T-helper 2 cell (primary cell): ENCODE measurements at regions not wholly inside any gene's neighbourhood (a gene's known extent, or its start where the extent isn't known, plus 50 kb on each side); places are given as distances from the start of the nearest gene placed in this dataset.
"Not testable (repeated sequence)": the region's sequence is repeated elsewhere in the genome, so short reads cannot be mapped to it uniquely, and the experiment has no call there.

ENCODE experiments used
- DNase-seq, 5 experiments: peaks; one replicate each; pipeline versions ENCODE4 v3.0.0 to v3.0.0-alpha.2; 2012 to 2022

DNA sequence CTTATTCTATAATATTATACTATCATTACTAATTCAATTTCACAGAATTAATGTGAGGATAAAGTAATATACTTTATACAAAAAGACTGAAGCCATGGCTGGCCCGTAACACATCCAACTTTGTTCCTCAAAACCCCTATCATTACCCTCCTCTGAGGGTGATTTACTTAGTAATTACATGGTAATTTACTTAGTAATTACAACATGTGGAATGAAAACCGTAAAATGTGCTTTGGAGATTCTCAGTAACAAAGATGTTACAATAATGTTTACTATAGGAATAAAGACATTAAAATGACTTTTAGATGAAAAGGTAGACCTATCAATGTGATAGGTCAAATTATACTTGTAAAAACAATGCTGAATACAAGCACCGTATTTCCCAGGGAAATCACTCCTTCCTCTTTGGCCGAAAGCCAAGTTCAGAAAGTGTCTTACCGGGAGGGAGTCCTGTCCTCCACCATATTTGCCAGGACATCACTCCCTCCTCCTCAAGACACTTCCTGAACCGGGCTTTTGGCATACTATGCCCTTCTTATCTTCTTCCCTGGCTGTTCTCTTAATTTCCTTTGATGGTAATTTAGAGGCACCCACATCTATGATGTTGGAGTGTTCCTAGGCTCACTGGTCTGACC lies 1047.8 kb downstream of the SOCS6 start:
- DNase-seq = no peak

DNA sequence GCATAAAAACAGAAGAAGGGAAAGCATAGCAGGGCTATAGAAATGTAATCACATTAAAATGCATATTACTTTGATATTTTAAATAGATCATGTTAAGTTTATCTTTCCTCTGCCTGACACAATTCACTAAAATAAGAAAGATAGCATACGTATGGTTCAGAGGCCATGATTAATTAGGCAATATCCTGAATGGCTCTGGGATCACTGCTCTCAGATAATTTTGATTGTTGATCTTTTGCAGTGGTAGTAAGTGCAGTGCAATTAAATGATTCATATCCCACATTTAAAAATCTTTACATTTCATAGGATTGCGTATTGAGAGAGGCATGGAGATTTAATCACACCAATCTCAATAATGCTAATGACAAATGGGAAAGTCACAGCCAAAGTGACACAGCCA lies 1040.7 kb downstream of the SOCS6 start:
- no peak for DNase-seq

DNA sequence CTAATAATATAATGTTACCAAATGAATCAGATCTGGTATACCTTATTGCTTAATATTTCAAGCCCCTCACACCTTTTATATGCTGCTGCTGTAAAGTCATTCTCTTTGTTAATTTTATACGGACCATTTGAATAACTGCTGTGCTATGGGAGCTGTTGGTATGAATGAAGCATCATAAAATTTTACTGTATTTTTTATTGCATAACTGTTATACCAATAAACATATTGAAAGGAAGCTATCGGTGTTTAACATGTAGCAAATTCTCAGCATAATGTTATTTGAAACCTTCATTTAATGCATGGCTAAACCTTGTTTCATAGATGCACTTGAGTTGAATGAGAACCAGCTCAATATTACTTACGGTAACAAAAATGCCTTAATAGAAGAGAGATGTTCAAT lies 1040.3 kb downstream of the SOCS6 start:
- no peak for DNase-seq

DNA sequence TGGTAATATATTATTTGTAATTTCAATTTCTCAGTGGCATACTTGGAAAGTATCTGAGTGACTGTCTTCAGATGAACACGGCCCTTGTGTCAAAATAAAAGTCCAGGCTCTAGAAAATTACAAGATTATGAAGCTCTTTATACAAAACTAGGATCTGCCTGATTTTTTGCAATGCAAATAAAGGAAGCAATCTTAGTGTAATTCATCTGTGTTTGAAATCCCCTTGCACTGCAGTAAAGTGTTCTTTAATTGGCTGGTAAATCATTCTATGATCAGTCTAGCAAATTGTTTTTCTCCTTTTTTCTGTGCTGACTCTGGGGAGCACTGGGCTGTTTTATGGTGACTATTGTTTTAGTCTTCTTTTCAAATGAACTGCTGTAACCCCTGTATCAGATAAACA lies 1039.0 kb downstream of the SOCS6 start:
- no peak for DNase-seq

DNA sequence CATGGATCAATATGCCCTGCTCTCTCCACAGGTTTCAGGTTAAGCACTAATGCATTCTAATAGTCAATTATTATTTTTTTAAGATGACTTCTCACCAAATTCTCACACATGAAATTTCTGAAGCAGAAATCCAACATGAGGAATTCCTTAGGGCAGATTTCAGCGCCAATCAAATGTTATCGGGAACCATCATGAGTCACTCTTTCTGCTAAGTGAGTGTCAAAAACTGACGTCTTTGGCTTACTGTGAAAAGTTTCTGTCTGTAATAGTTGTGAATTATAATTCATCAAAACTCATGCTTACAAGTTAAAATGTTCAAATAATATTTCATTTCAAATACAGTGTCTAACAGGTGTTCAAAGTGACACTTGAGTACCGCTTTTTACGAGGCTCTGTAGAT lies 1038.6 kb downstream of the SOCS6 start:
- DNase-seq = no peak

DNA sequence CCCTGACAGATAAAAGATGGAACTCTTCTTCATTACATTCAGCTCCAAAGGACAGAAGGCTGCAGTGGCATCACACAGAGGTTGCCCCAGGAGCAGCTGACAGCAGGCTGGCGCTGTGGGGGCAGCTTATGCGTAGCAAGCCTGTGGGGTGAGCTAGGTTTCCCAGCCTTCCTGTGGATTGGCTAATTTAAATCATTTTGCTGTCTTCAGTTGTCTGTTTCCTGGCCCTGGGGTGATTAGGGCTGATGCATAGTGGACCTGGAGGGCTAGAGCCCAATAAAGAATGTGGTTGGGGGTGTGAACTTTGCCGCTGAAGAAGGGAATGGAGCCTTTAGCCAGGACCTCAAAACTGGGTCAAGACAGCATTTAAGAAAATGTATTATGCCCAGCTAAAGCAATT lies 1038.0 kb downstream of the SOCS6 start:
- no peak for DNase-seq

DNA sequence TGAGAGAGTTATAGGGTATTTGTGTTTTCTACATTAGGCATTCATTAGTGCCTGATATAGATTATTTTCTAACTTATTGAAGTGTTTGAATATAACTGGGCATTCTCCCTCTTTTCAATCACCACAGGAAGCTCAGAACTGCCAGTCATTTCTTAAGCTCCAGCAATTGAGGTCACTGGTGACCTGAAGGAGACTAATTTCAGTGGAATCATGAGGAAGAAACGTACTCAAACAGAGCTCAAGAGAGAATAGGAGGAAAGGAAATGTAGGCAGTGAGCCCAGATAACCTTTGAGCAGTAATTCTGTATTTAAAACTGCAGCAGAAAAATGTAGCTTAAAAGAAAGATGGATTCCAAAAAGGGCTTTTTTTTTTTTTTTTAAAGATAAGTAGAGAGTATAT lies 1035.5 kb downstream of the SOCS6 start:
- no peak for DNase-seq

DNA sequence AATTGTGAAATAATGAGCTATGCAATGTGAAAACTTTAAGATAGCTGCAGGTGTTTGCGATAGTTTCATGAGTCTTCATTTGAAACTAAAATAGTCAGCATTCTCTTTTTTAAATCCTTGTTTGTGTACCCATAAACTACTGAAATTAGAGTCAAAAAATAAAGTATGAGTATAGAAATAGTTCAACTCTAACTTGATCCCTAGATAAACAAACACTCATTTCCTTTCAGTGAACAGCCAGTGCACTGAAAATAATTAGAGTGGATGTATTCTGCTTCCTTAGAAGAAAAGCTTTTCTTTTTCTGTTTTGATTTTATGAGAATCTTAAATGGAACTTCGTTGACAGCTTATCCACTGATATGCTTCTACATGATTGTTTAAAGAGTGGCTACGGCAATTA lies 1033.4 kb downstream of the SOCS6 start:
- DNase-seq = no peak

DNA sequence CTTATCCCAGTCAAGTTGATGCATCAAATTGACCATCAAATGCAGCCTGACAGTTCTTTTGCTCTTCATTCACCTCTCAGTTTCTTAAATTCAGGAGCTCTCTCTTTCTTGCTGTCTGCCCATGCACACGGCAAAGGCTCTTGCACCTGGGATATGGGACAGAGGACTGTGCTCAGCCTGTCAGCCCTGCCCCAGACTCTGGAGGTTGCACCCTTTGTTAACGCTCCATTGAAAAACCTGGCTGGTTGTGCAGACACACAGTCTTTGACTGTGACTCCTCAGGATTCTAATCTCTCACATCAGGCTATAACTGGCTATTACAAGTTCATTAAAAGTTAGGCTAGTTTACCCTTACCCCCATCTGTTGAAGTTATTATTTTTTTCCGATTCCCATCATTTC lies 1032.5 kb downstream of the SOCS6 start:
- no peak for DNase-seq

DNA sequence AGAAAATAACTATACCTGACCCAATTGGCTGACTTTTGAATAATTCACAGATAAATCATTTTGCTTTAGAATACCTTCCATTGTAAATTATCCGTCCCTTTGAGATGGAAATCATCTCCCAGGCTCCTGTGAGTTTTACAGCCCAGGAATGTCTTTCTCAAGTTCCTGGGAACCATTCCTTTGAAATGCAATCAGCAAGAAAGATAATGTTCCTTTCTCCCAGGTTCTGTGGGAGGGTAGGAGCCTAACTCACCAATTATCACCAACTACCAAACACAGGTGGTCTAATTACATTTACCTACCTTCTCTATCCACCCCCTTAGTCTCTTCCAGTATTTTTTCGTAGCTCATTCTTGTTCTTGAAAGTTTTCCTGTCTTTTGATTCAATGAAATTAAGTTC lies 1016.0 kb downstream of the SOCS6 start:
- no peak for DNase-seq

DNA sequence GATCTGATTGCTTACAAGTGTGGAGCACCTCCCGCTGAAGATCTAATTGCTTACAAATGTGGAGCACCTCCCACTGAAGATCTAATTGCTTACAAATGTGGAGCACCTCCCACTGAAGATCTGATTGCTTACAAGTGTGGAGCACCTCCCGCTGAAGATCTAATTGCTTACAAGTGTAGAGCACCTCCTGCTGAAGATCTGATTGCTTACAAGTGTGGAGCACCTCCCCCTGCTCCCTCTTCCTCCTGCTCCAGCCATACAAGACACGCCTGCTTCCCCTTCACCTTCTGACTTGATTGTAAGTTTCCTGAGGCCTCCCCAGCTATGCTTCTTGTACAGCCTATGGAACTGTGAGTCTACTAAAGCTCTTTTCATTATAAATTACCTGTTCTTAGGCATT lies 1014.9 kb downstream of the SOCS6 start:
- not testable (repeated sequence) for DNase-seq

DNA sequence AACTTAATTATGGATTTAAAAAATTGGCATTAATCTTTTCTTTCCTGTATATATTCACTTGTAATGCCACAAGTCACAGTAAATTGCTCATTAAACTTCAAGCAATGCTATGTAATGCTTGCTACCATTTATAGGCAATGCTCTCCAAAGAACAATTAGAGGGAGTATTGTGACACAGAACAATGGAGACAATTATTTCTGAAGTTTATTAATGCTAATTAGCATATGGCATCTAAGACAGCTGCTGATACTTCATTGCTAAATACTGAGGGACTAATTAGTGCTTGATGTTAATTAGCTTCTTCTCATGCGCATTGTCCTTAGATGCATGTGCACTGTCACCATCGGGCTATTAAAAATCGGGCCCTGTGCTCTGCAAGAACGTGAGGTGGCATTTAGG lies 1012.8 kb downstream of the SOCS6 start:
- no peak for DNase-seq

DNA sequence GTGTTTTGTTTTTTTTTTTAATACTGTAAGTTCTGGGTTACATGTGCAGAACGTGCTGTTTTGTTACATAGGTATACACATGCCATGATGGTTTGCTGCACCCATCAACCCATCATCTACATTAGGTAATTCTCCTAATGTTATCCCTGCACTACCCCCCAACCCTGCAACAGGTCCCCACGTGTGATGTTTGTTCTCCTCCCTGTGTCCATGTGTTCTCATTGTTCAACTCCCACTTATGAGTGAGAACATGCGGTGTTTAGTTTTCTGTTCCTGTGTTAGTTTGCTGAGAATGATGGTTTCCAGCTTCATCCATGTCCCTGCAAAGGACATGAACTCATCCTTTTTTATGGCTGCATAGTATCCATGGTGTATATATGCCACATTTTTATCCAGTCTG lies 1005.4 kb downstream of the SOCS6 start:
- DNase-seq = not testable (repeated sequence)

DNA sequence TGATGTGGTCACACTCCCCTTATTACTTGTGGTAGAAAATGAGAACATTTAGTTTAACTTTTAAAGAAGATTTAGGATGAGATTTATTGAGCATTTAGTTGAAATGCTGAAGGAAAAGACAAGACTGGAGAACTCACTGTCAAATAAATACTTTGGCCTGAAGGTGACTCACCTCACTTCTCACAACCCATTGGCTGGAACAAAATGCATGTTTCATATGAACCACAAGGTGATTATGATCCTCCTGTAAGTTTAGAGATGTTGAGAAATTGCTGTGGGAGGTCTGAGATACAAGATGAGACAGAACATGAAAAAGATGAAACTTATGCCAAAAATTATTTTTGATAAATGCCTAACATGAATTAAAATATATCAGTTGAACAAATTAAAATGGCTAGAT lies 1004.5 kb downstream of the SOCS6 start:
- DNase-seq = no peak

DNA sequence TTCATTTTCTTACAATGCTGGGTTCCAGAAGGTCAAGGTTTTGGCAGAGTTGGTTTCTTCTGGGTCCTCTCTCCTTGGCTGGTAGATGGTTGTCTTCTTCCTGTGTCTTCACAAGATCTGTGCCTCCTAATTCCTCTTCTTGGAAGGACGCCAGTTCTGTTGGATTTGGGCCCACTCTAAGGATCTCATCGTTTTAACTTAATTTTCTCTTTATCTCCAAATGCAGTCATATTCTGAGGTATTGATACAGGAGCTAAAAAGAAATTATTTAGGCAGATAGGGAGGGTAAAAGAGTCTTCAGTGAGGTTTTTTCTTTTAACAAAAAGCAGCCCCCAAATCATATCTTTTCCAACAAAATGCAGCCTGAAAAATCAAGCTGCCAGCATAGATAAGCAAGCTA lies 998.4 kb downstream of the SOCS6 start:
- DNase-seq = no peak

DNA sequence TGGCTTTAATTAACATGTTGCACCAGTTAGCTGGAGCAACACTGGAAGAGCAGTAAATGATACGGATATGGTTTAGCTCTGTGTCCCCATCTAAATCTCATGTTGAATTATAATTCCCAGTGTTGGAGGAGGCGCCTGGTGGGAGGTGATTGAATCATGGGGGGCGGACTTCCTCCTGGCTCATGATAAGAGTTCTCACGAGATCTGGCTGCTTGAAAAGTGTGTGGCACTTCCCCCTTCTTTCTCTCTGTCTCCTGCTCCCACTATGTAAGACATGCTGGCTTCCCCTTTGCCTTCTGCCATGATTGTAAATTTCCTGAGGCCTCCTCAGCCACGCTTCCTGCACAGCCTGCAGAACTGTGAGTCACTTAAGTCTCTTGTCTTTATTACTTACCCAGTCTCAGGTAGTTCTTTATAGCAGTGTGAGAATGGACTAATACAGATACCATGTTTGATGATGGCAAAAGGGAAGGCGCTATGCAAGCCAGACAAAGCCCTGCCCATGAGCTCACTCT lies 963.6 kb downstream of the SOCS6 start:
- no peak for DNase-seq

DNA sequence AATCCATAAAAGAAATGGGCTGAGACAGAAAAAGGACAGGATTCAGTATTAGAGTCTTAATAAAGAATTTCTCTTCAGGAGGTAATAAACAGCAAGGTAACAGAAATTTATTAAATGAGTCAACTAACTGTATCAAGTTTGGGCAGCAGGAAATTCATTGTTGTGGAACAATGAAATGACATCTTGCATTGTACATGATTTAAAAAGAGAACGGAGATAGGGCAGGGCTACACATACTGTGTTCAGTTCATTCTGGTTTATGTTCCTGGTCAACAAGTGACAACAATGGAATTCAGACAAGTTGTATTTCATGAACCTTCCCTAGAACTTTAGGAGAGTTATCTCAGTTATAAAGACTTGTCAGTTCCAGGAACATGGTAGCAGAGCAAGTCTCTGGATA lies 961.3 kb downstream of the SOCS6 start:
- DNase-seq = no peak

DNA sequence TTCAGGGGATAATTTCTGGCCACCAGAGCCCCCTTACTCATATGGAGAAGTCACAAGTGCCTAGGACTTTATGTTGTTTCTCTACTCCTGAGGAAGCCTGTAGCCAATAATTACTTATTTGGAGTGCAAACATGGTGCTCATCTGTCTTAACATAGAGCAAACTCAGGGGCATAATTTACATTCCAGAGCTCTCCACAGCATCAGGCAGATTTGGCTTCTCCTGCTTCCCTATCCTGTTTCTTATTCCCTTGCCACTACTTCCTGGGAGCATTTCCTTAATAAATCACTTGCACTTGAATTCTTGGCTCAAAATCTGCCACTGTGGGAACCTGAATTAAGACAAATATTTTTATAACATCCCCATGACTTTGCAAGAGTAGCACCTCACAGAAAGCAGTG lies 960.9 kb downstream of the SOCS6 start:
- DNase-seq = no peak

DNA sequence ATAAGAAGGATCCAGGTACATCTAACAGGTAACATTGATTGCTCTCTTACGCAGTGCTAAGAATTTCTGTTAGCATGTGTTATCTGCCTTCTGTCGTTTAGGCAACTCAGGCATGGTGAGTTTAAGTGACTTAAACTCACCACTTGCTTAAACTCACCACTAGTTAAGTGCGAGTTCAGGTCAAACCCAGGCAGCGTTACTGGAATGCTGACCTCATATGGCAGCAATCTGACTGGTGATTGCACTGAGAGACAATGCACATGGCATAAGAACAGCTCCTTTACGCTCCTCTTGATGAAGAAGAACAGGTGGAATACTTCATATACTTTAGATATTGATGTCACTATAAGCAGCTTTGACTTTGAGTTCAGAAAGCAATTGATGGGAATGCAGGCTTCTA lies 954.1 kb downstream of the SOCS6 start:
- no peak for DNase-seq

DNA sequence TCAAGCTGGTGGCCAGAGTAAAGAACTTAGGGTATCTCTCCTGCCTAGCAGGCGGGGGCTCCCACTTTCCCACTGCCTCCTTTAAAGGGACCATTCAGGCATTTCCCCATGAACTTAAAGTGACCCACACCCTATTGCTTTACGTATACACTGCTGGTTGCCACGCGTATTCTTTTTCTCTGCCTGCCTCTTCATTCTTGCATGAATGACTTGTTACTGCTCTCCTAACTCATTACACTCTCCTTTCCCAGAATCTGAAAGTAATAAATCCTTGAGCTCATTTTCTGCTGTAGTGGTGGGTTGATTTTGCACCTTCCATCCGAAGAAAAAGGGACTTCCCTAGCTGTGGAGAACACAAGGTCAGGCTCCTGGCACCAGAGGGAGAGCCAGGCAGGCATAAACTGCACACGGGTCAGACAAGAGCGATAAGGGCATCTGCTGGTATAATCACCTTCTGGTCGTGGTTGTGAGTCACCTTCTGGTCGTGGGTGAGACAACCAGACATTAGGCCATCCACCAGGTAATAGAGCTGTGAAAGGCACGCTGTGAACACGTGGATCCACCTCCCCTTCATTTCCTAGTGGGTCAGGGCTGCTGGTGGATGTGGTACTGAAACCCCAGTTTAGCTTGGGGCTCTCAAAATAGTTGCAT lies 950.3 kb downstream of the SOCS6 start:
- DNase-seq = no peak

DNA sequence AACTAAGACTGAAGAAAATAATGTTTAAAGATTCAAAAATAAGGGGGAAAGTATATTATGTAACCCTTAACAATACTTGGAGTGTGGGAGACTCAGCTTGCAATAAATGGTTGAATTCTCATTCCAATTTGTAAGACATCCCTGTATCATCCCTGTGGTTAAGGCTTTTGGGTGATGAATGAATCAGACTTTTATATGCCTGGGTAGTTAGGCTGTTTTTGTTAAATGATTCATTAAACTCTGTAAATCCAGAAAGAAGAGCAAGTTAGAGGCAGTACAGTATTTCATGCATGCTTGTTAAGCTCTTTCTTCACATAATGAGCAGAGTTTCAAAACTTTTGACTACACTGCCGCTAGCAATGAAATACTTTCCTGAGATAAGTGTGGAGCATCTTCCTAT lies 948.8 kb downstream of the SOCS6 start:
- no peak for DNase-seq

DNA sequence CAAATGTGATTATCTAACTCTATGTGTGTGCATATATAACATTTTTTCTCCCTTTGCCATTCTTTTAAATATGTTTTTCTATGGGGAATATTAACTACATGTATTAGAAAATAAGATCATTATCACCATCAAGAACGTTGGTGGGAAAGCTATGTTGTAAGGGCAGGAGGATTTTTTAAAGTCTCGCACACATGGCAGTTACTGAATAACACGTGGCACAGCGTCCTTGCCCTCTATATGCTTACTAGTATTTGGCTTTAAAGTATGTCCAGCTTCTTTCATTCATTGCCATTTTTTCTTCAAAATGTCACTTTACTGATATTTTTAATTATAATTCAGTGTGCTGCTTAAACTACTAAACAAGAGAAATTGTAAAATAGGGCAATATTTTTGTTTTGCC lies 944.3 kb downstream of the SOCS6 start:
- DNase-seq = no peak

DNA sequence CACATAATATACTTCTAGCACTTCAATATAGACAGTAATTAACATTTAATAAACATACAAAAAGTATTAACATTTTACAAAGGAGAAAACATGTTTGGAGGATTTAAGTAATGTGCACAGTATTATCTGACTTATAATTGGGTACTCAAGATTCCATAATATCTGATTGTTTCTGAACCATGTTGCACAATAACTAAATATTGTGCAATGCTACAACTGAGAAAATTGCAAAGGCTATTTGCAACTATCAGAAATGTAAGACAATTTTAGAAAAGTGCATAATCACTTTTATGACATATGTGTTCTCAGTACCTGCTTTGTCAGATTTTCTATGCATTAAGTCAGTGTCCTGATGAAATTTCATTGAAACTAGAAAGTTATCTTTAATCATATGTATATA lies 934.6 kb downstream of the SOCS6 start:
- no peak for DNase-seq

DNA sequence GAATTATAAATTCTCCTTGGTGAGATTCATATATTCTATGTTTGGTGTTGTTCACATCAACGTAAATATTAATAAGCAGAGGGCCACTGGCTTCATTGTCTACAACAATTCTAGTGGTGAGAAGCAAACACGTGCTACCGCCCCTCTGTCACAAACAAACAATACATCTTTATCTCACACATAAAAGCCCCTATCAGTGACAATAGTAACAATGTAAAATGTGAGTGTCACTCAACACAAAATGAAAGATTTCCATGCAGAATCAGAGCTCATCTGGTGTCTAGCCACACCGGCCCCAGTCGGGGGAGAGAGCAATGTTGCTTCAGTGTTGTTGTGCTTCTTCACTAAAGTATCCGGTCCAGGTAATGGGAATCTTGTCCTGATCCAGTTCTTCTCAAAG lies 932.6 kb downstream of the SOCS6 start:
- no peak for DNase-seq

DNA sequence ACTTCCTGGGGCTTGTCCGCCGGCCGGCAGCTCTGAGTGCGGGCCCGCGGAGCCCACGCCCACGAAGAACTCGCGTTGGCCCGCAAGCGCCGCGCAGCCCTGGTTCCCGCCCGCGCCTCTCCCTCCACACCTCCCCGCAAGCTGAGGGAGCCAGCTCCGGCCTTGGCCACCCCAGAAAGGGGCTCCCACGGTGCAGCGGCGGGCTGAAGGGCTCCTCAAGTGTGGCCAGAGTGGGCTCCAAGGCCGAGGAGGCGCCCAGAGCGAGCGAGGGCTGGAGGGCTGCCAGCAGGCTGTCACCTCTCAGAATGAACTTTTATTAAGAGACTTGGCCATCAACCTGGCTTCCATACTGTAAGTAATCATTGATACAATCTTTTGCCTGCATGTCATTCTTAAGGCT lies 923.9 kb downstream of the SOCS6 start:
- DNase-seq = not testable (repeated sequence)
